ENCODE measurements at regions not wholly inside any gene's neighbourhood (a gene's known extent, or its start where the extent isn't known, plus 50 kb on each side); places are given as distances from the start of the nearest gene placed in this dataset.

- H3K27me3 ChIP-seq (ENCODE audit: control insufficient read depth, insufficient read depth, low read length), result no peaks in the 10 kb centered on the region
- DNase-seq (ENCODE audit: low read depth), result no peak
- H3K4me3 ChIP-seq (ENCODE audit: low read depth, low read length), result no peak overlapping the region
- TF ChIP-seq CTCF (IDR thresholded peaks at IDR 0.05; ENCODE audit: insufficient read depth, low read length, severe bottlenecking), result no peak
- FAIRE-seq, result no peak
- no peaks in the 10 kb centered on the region for H3K36me3 ChIP-seq (ENCODE audit: control insufficient read depth, insufficient read depth, low read length)
Measured at GRCh38 chr6:132140189-132140588, 189.0 kb upstream of the CCN2 start.

DNA sequence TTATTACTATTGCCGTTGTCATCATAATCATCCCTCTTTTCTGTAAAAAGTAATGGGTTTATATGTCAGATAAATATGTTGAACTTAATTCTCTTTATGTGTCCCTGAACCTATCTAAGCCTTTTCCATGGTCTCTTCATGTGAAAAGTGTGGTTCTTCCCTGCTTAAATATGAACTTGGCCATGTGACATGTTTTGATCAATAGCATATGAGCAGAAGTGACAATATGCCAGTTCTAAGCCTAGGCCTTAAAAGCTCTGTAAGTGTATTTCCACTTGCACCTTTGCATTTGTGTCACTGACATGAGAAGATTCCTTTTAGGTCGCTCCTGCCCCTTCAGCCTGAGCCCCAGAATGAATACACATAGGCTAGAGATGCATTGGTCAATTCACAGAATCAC is 188.4 kb upstream of the CCN2 start:
- no peak for TF ChIP-seq CTCF (IDR thresholded peaks at IDR 0.05; ENCODE audit: insufficient read depth, low read length, severe bottlenecking)
- no peaks in the 10 kb centered on the region for H3K36me3 ChIP-seq (ENCODE audit: control insufficient read depth, insufficient read depth, low read length)
- FAIRE-seq, result no peak
- no peak for DNase-seq (ENCODE audit: low read depth)
- H3K4me3 ChIP-seq (ENCODE audit: low read depth, low read length), result no peak overlapping the region
- H3K27me3 ChIP-seq (ENCODE audit: control insufficient read depth, insufficient read depth, low read length), result no peaks in the 10 kb centered on the region

- no peak for TF ChIP-seq CTCF (IDR thresholded peaks at IDR 0.05; ENCODE audit: insufficient read depth, low read length, severe bottlenecking)
- no peak for FAIRE-seq
- Histone ChIP-seq H3K4me3 (ENCODE audit: low read depth, low read length) (no peak overlapping the region), H3K27me3 (ENCODE audit: control insufficient read depth, insufficient read depth, low read length) (no peaks in the 10 kb centered on the region), H3K36me3 (ENCODE audit: control insufficient read depth, insufficient read depth, low read length) (no peaks in the 10 kb centered on the region)
- no peak for DNase-seq (ENCODE audit: low read depth)
Measured at GRCh38 chr6:132136981-132137380, 185.8 kb upstream of the CCN2 start.

DNA sequence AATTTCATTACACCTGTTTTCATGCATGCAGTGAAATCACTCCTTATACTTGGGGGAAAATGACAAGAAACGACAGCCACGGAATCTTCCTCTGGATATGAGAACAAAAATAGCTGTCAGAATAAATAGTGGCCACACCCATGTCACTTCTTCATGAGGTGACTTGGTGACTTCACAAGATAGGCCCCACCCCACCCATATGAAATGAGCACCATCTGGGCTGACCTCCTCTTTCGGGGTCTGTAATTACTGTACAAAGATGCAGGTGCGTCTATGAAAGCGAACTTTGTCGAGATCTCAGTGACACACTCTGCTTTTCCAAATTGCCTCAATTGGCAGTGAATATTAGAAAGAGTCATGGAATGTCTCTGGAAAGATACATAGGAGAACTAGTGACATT is 184.2 kb upstream of the CCN2 start:
- no peak for FAIRE-seq
- no peak for TF ChIP-seq CTCF (IDR thresholded peaks at IDR 0.05; ENCODE audit: insufficient read depth, low read length, severe bottlenecking)
- H3K4me3 ChIP-seq (ENCODE audit: low read depth, low read length), result no peak overlapping the region
- no peaks in the 10 kb centered on the region for H3K36me3 ChIP-seq (ENCODE audit: control insufficient read depth, insufficient read depth, low read length)
- H3K27me3 ChIP-seq (ENCODE audit: control insufficient read depth, insufficient read depth, low read length), result no peaks in the 10 kb centered on the region
- DNase-seq (ENCODE audit: low read depth), result no peak

GRCh38 chr6:132133736-132134445 is 182.7 kb upstream of the CCN2 start:
- no peak for FAIRE-seq
- H3K4me3 ChIP-seq (ENCODE audit: low read depth, low read length), result no peak overlapping the region

More at GRCh38 chr6:132133736-132134445, 182.7 kb upstream of the CCN2 start:
- Histone ChIP-seq H3K36me3 (ENCODE audit: control insufficient read depth, insufficient read depth, low read length) (no peaks in the 10 kb centered on the region), H3K27me3 (ENCODE audit: control insufficient read depth, insufficient read depth, low read length) (no peaks in the 10 kb centered on the region)
- no peak for TF ChIP-seq CTCF (IDR thresholded peaks at IDR 0.05; ENCODE audit: insufficient read depth, low read length, severe bottlenecking)
- DNase-seq (ENCODE audit: low read depth), result no peak

Data from bronchial epithelial cell (primary cell).